ENCODE measurements at regions not wholly inside any gene's neighbourhood (a gene's known extent, or its start where the extent isn't known, plus 50 kb on each side); places are given as distances from the start of the nearest gene placed in this dataset.
A peak's percentile ranks its signal among the peaks of the same experiment; 100 is the strongest.

- DNase-seq = no peak
Measured at GRCh38 chr4:45985038-45985437, 138.8 kb downstream of the GABRG1 start.

GRCh38 chr4:45971108-45971507, 152.7 kb downstream of the GABRG1 start:
- no peak for DNase-seq

GRCh38 chr4:45957353-45957752, 166.5 kb downstream of the GABRG1 start:
- no peak for DNase-seq

DNA sequence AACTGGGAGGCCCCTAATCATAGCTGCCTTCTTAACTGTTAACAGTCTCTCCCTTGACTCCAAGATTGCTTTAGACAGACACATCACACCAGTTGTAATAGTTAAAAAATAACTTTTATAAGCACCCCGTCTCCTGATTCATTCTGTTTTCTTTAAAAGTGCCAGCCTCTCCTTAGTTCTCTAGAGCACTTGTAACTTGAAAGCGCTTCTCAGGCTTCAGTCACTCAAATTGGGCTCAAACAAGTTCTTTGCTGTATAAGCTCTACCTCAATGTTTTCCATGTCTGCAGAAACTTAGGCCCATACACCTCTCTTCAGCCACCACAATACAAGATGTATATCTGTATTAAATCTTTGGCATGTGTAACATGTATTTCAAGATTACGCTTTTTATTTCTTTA, 169.6 kb downstream of the GABRG1 start:
- peak in 1 of 2 donors; percentile 7 for DNase-seq

DNA sequence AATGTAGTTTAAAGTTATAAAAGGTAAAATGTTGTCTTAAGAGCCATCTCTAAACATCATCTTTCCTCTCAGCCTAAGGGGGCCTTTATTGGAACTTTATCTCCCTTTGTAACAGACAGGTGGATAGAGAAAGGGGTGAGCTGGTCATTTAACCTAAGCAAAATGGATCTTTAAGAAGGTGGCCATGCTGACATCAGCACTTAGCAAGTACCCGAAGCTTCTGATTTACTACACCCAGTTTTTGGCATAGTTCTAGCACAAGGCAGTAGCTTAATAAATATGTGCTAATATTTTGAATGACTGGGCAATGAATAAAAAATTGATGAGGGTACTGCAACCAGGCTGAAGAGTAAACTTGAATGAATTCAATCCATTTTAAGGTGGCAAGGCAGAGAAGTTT, 172.7 kb downstream of the GABRG1 start:
- no peak for DNase-seq

GRCh38 chr4:45946699-45947098, 177.2 kb downstream of the GABRG1 start:
- no peak for DNase-seq

- no peak for DNase-seq
Measured at GRCh38 chr4:45944000-45944399, 179.9 kb downstream of the GABRG1 start.

- no peak for DNase-seq
Measured at GRCh38 chr4:45939056-45939455, 184.8 kb downstream of the GABRG1 start.

DNA sequence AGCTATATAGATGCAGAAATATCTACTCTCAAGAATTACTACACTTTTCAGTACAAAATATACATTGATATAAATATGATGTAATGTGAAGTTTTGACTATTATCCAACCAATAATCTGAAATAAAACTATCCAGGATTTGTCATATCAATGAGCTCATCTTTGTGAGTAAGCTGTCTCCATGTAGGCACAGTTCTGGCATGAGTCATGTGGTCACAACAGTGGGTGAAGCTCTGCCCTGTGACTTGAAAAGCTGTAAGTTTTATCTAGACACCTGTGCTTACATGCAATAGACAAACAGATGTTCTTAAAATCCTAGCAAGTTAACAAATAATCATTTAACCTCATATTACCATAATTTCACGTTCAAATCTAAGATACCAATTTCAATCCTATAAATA, 192.7 kb downstream of the GABRG1 start:
- DNase-seq = no peak

DNA sequence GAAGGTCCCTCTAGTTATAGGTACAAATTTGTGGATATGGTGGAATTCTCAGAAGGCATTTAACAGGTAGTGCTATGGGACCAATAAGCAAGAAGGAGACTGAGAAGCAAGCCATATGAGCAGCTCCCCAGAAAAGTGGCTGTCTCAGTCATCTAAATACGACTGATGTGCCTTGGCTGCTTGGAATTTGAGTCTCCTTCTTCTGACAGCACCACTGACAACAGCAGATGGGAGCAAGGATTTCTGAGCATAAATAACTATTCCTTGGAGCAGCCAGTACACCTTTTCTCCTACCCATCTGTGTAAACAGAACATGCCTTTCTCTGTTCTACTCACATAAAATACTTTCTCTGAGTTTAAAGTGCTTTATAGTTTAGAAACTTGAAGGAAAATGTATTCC, 196.2 kb downstream of the GABRG1 start:
- no peak for DNase-seq

DNA sequence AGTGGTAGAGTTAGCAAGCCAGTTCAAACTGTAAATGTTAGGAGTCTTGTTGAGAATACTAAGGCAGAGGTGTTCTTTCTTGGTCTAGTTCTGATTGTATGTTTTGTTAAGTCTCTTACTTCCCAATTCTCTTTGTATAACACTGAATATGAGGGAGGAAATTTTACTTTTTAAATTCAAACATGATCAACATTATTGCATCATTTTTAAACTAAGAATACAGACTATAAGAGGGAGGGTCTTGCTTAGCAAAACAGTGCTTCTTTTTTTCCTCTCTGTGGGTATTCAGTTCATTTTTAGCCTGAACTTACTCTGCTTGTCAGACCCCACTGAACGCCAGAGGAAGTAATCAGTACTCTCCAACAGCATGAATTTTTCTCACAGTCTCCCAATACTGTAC, 198.0 kb downstream of the GABRG1 start:
- no peak for DNase-seq

DNA sequence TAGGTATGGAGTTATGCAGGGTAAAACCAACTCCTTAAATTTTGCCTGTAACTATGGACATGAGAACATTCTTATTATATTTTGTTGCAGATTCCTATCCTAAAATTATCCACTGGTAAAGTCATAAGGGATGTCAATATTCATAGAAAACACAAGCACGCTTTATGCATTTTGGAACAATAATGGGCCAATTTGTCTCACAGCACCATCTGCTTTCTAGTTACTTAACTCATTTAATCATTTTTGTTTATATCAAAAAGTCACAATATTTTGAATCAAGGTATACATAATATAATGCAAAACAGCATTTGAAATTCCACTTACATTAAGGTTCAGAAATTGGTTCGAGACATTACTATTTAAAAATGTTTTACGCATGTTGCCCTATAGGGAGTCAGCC, 203.0 kb downstream of the GABRG1 start:
- DNase-seq = no peak

- DNase-seq = no peak
Measured at GRCh38 chr4:45910511-45910910, 213.3 kb downstream of the GABRG1 start.

DNA sequence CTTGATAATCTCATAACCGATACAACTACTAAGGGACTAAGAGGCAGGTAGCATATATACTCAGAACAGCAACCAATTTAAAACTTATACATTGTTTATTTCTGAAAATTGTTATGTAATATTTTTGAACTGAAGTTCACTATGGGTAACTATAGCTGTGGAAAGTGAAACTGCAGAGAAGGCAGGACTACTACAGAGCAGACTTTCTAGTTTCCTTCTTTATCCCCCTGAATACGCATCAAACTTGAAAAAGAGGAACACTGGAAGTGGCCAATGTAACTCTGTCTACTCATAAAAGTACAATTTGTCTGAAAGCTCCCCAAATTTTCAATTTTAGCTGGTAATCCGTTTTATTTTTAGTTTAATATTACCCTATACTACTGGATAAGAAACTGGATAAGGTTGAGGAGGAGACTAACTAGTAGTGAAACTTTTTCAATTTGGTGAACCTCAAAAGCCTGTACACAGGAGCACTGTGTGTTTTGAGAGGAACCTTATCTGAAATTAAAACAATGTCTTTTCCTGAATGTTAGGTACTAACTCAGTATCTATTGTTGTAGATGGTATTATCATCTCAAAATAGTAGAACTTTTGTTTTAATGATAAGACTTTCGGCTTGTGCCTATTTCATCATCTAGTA, 225.8 kb downstream of the GABRG1 start:
- DNase-seq = no peak

DNA sequence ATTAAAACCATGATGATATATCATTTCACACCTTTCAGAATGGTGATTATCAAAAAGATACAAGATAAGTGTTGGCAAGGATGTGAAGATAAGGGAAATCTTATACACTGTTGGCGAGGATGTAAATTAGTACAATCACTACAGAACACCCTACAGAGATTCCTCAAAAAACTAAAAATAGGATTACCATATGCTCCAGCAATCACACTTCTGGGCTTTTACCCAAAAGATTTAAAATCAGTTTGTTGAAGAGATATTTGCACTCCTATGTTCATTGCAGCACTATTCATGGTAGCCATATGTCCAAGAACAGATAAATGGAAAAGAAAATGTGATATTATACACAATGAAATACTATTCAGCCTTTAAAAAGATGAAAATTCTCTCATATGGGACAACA, 240.4 kb downstream of the GABRG1 start:
- DNase-seq = no peak

DNA sequence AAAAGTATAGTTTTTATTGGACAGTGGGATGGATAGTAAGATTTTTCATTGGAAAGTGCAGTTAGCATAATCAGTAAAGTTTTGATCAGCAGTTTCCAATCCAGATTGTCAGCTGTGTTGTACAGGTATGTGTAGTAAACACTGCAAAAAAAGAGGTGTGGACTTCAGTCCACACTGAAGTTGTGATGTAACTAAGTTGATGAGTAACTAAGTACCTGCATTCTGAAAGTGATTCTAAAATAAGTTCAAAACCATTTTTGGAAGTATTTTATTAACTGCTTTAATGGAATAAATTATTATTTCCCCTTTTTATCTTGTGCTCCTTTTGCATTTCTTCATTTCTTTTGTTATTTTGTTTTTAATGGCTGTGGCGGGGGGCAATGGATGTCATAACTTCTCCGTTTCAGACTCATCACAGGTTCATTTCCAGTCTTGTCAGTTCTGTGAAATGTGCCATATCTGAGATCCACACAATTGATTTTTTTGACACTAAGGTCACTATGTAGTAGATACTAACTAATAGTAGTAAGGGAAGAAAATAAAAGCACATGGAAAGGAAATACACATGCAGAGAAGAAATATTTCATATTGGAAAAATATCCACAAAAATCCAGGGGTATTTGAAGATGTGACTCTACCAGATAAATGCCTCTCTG, 247.5 kb downstream of the GABRG1 start:
- no peak for DNase-seq

GRCh38 chr4:45869184-45869583, 254.7 kb downstream of the GABRG1 start:
- DNase-seq = peak in 1 of 2 donors; percentile 2

DNA sequence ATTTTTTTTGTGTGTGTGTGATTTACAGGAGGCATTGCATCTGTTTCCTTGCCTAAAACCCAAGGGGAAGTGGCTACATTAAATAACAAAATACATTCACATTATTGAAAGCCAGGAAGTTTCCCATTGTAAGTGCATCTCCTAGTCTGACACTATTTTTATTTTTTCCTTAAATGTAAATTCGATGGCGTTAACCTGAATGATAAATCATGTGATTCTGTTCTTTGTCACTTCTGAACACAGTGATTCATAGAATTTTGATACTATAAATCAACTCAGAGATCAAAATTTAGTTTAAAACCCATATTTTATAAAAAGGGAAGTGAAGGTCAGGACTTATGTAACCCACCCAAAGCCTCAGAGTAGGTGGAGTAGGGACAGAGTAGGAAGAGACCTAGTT, 258.1 kb downstream of the GABRG1 start:
- DNase-seq = no peak

GRCh38 chr4:45855857-45856256, 268.0 kb downstream of the GABRG1 start:
- no peak for DNase-seq

DNA sequence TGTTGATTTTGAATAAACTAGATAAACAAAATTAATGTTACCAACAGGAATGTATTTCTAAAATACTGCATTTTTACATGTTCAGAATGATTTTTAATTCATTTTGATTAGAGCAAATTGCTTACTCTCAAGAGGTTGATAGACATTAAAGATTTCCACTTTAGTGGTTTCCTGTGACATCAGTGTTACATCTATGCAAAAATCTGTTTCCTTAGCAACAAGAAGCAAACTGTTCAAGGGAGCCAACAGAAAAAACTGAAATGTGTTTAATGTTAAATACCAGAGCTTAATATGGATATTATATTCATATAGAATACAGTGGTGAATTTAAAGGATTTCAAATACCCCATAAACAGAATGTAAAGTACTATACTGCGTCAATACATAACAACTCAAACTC, 277.8 kb downstream of the GABRG1 start:
- no peak for DNase-seq

DNA sequence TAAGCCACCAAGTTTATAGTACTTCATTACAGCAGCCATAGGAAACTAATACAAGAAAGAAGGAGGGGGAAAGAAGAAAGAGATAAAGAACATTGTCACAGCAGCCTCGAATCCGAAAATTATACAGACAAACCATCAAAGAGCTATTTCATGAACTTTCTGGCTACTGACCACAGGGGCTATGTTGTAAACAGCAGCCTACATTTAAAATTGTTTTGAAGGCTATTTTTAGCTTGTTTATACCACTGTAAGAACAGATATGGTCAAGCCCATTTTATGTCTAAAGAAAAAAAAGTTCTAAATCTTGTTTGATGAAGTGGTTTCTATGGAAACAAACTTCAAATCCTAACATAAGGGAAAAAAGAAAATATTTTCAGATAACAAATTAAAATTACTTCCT, 282.1 kb downstream of the GABRG1 start:
- peak; percentile 37 to 66 for DNase-seq

- no peak for DNase-seq
Measured at GRCh38 chr4:45831692-45832091, 292.2 kb downstream of the GABRG1 start.

DNA sequence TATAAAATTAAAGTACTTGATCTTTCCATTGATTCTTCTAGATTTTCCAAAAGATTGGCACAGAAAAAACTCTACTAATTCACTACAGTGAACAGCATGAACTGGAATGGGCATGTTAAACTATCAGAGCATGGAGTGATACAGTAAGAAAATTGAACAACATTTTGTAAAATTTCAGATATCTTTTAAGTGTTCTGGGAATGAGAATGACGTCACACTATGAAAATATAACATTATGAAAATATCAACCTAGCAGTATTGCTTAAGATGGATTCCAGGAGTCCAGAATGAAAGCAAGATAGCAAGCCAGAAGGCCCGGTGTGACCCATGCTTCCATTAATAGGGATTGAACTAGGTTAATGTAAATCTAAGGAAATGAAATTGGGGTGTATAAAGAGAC, 319.9 kb downstream of the GABRG1 start:
- no peak for DNase-seq

DNA sequence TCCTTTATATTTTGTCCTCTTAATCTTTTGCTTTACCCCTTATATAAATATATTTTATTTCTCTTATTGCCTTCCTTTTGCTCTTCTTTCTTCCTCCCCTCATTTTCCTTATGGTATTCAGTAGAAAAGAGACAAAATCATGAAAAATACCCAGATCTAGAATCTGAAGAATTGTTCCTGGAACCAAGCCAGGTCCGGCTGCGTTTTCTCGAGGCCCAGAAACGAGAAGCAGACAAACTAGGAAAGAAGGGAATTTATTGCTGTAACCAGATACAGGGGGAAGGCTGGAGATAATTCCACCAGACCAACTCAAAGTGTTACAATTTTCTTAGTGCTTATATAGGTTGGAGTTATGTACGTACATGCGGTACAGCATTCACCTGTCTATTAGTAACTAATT, 328.7 kb downstream of the GABRG1 start:
- DNase-seq = peak in 1 of 2 donors; percentile 11
